Lung (tissue), 11 donors: ENCODE measurements at regions not wholly inside any gene's neighbourhood (a gene's known extent, or its start where the extent isn't known, plus 50 kb on each side); places are given as distances from the start of the nearest gene placed in this dataset.
A peak's percentile ranks its signal among the peaks of the same experiment; 100 is the strongest.

Experiments
- ATAC-seq: fragments of 200-7000 bp; cut with Tn5 transposase; one replicate; pipeline ENCODE4 v1.9.1; 2020; ENCODE audit warnings: moderate number of reproducible peaks; ENCODE audit not compliant: insufficient read depth, low FRiP score
- DNase-seq, 3 donors: peaks; one replicate each; pipeline ENCODE4 v3.0.0-alpha.2; 2013 to 2017
- H3K27ac ChIP-seq, 2 donors: one replicate each; pipeline ENCODE4 v1.5.1; 2013; ENCODE audit warnings: mild to moderate bottlenecking in 2 of 2, moderate library complexity in 2 of 2, control low read depth in 1 of 2, inconsistent platforms in 1 of 2, low read depth in 1 of 2, low read length in 1 of 2
- H3K27me3 ChIP-seq, 3 donors: one replicate each; pipeline ENCODE4 v1.5.1; 2013; ENCODE audit warnings: low read length in 2 of 3; ENCODE audit not compliant: control insufficient read depth in 3 of 3, insufficient read depth in 3 of 3
- H3K36me3 ChIP-seq, 4 donors: one replicate each; pipeline ENCODE4 v1.5.1; 2013; ENCODE audit warnings: low read length in 4 of 4, mild to moderate bottlenecking in 1 of 4, moderate library complexity in 1 of 4; ENCODE audit not compliant: control insufficient read depth in 4 of 4, insufficient read depth in 4 of 4
- H3K4me1 ChIP-seq, 5 donors: one replicate each; pipeline ENCODE4 v1.5.1; 2013; ENCODE audit warnings: low read length in 5 of 5, mild to moderate bottlenecking in 2 of 5, moderate library complexity in 1 of 5; ENCODE audit not compliant: control insufficient read depth in 5 of 5, insufficient read depth in 5 of 5
- H3K4me3 ChIP-seq: one replicate; pipeline ENCODE4 v1.5.1; 2013; ENCODE audit warnings: mild to moderate bottlenecking, control low read depth, moderate library complexity
- H3K9ac ChIP-seq, 2 donors: one replicate each; pipeline ENCODE4 v1.5.1; 2013; ENCODE audit warnings: low read length in 2 of 2, control low read depth in 1 of 2; ENCODE audit not compliant: insufficient read depth in 1 of 2
- H3K9me3 ChIP-seq, 4 donors: one replicate each; pipeline ENCODE4 v1.5.1; 2013; ENCODE audit warnings: low read length in 3 of 4, mild to moderate bottlenecking in 1 of 4, moderate library complexity in 1 of 4; ENCODE audit not compliant: control insufficient read depth in 4 of 4, insufficient read depth in 3 of 4
- WGBS, 2 donors: extraction: QIAGEN DNeasy Blood & Tissue Kit; methylation state at CpG; one replicate each; pipeline ENCODE4 v1.1.7; 2013; 5-methylcytosine and 5-hydroxymethylcytosine counted together
- TF ChIP-seq, protein P1 (sequence below): IDR thresholded peaks from 2 replicates; pipeline ENCODE4 v1.5.1; 2012; ENCODE audit warnings: mild to moderate bottlenecking; ENCODE audit errors: control extremely low read depth, extremely low read depth
- donor health status: control.
- donor health status: control.
- donor health status: Bipolar disorder and iron deficiency.
- donor health status: healthy.
- donor health status: DM: yes; HTN: yes; CAD: no.

- H3K27me3 ChIP-seq = no peaks in the 10 kb centered on the region
- H3K4me1 ChIP-seq = no peaks in the 10 kb centered on the region
- TF ChIP-seq, protein P1, sequence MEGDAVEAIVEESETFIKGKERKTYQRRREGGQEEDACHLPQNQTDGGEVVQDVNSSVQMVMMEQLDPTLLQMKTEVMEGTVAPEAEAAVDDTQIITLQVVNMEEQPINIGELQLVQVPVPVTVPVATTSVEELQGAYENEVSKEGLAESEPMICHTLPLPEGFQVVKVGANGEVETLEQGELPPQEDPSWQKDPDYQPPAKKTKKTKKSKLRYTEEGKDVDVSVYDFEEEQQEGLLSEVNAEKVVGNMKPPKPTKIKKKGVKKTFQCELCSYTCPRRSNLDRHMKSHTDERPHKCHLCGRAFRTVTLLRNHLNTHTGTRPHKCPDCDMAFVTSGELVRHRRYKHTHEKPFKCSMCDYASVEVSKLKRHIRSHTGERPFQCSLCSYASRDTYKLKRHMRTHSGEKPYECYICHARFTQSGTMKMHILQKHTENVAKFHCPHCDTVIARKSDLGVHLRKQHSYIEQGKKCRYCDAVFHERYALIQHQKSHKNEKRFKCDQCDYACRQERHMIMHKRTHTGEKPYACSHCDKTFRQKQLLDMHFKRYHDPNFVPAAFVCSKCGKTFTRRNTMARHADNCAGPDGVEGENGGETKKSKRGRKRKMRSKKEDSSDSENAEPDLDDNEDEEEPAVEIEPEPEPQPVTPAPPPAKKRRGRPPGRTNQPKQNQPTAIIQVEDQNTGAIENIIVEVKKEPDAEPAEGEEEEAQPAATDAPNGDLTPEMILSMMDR = no peak
- DNase-seq (no peak), ATAC-seq (no peak)
- H3K27ac ChIP-seq = no peak overlapping the region
- WGBS, 2 donors = 71 to 85% methylated on average over 2 of the region's 2 CpGs
- H3K36me3 ChIP-seq = no peaks in the 10 kb centered on the region
- no peak overlapping the region for H3K9ac ChIP-seq
- H3K9me3 ChIP-seq = peaks cover 0 to 14% (median 5%) of the 10 kb centered on the region in 4 donors
- H3K4me3 ChIP-seq = no peak overlapping the region
Measured at GRCh38 chrX:125977851-125978250, 188.2 kb downstream of the DCAF12L2 start.

DNA sequence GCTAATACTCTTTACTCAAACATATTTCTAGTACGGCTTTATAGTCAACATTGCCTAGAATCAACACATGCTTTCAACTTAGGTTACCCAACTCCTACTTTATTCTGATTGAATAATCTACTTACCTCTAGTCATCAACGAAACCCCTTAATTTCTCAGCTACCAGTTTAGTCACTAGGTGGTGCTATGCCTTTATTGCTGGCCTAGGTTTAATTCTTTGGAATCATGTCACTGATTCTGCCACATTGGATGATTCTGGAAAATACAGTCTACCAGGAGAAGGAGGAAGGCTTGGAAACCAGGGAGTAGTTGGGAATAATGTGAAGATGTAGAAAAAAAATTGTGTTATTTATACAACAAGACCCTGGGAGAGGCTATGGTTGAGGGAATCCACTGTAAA, 167.7 kb downstream of the DCAF12L2 start:
- peak in 2 of 3 donors; percentile 6 to 20 for DNase-seq
- WGBS, 2 donors = 8% methylated on average over 2 of the region's 2 CpGs

DNA sequence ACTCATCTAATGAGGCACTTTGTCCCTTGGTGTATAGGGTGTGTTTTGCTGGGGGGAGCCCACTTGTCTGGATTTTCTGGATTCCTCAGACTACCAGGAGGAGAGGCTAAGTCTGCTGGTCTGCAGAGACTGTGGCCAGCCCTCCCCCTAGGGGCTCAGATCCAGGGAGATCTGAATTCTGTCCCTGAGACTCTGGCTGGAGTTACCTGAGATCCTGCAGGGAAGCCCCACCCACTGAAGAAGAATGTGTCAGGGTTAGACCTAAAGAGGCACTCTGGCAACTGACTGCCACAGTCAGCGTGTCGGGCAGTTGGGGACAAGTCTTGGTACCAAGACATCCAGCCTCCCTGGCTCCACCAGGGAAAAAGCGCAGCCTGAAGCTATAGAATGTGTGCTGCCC, 138.9 kb downstream of the DCAF12L2 start:
- 78 to 95% methylated on average over 3 of the region's 3 CpGs for WGBS, 2 donors
- Histone ChIP-seq H3K27ac (no peak overlapping the region), H3K4me3 (no peak overlapping the region), H3K36me3 (no peaks in the 10 kb centered on the region), H3K4me1 (no peaks in the 10 kb centered on the region), H3K27me3 (no peaks in the 10 kb centered on the region), H3K9ac (no peak overlapping the region), H3K9me3 (peaks cover 0 to 4% (median 1%) of the 10 kb centered on the region in 4 donors)
- TF ChIP-seq, protein P1 = no peak
- DNase-seq (no peak), ATAC-seq (no peak)

More for the DNA sequence above, 167.7 kb downstream of the DCAF12L2 start:
- Histone ChIP-seq H3K4me3 (no peak overlapping the region), H3K9me3 (no peaks in the 10 kb centered on the region), H3K27me3 (no peaks in the 10 kb centered on the region), H3K4me1 (no peaks in the 10 kb centered on the region), H3K27ac (no peak overlapping the region), H3K36me3 (no peaks in the 10 kb centered on the region), H3K9ac (no peak overlapping the region)
- TF ChIP-seq, protein P1 = no peak
- no peak for ATAC-seq

DNA sequence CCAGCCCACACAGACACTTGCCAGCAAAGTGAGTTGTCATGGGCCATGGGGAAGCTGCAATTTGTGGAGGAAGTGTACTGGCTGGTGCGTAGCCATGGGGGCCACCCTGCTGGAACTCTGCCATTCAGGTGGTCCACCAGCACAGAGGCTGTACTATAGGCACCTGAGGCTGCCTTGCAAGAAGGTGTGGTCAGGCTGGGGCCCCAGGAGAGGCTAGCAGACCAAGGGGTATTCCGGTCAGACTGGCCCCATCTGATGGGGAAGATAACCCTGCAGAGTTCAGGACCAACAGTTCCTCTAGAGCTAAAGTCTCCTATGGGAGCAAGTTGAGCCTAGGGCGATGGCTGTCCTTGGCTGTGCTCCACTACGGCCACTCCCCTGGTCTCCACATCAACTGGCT, 136.1 kb downstream of the DCAF12L2 start:
- TF ChIP-seq, protein P1 = no peak
- Histone ChIP-seq H3K4me3 (no peak overlapping the region), H3K9me3 (peaks cover 0 to 4% (median 1%) of the 10 kb centered on the region in 4 donors), H3K27ac (no peak overlapping the region), H3K27me3 (no peaks in the 10 kb centered on the region), H3K4me1 (no peaks in the 10 kb centered on the region), H3K36me3 (no peaks in the 10 kb centered on the region), H3K9ac (no peak overlapping the region)
- DNase-seq (no peak), ATAC-seq (no peak)
- WGBS, 2 donors = 77 to 93% methylated on average over 4 of the region's 4 CpGs
